IPS-18c (cell line): ENCODE measurements at regions not wholly inside any gene's neighbourhood (a gene's known extent, or its start where the extent isn't known, plus 50 kb on each side); places are given as distances from the start of the nearest gene placed in this dataset.

ENCODE experiments used
- H3K4me3 ChIP-seq: 2 replicates; pipeline ENCODE4 v1.7.0; 2013; ENCODE audit warnings: low read depth, mild to moderate bottlenecking, low read length, moderate library complexity; ENCODE audit not compliant: insufficient read depth
- H3K9me3 ChIP-seq: one replicate; pipeline ENCODE4 v1.6.1; 2013; ENCODE audit warnings: mild to moderate bottlenecking, low read length, moderate library complexity; ENCODE audit not compliant: control insufficient read depth, insufficient read depth

DNA sequence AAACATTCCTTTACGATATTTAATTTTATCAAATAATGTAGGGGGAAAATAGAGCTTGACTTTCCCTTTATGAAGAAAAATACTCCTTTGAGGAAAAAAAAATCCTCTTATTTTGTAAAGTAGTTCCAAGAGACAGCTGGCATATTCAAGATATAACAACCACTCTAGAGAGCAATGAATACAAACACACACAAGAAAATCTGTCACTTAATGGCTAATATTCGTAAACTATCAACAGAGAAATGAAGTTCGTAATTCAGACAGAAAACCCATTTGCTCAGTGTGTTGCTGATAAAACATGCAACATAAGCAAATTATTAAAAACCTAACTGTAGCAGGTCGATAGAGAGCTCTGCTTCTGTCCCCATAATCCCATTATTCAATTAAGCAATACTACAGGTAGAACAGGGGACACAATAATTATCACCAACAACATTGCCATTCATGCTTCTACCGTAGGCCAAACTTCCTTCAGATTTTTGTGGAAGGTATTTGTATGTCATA is 714.4 kb upstream of the MARCKS start:
- Histone ChIP-seq H3K4me3 (no peak overlapping the region), H3K9me3 (no peaks in the 10 kb centered on the region)

- H3K9me3 ChIP-seq = no peaks in the 10 kb centered on the region
- no peak overlapping the region for H3K4me3 ChIP-seq
These were observed 713.9 kb upstream of the MARCKS start for GRCh38 chr6:113143206-113143605.

GRCh38 chr6:113144117-113144516 is 713.0 kb upstream of the MARCKS start:
- no peaks in the 10 kb centered on the region for H3K9me3 ChIP-seq
- H3K4me3 ChIP-seq = no peak overlapping the region

DNA sequence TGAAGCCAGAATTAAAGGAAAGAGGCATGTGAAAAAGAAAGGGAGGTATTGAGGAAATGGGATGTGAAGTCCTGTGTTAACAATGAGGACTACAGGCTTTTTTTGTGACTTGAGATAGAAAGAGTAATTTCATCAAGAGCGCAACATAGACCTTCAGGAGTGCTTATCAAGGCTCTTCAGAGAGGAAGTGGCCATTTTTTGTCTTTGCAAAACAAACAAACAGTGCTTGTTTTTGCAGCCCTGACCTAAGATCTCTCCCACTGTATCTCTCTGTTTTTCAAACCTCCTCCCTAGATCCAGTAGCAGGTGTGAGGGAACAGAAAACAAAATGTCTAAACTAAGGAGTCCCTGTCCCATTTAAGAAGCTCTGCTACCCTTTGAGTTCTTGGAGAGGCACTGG is 710.3 kb upstream of the MARCKS start:
- H3K4me3 ChIP-seq = no peak overlapping the region
- H3K9me3 ChIP-seq = no peaks in the 10 kb centered on the region

DNA sequence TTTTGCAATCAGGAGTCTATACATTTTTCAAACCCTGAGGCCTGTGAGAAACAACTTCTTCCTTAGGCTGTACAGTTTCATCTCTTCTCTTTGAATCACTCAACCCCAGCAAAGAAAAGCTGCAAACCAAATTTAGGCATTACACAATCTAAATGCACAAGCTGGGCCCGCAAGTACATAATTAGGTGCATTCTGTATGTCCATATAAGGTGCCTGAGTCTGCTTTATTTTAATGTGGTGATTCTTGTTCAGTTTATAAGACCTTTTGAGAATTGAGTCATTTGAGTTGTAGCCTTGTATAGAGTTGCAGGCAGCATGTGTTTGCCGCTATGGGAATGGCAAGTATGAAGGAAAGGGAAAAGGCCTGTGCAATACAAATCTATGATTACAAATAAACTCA is 709.6 kb upstream of the MARCKS start:
- H3K9me3 ChIP-seq = no peaks in the 10 kb centered on the region
- no peak overlapping the region for H3K4me3 ChIP-seq

DNA sequence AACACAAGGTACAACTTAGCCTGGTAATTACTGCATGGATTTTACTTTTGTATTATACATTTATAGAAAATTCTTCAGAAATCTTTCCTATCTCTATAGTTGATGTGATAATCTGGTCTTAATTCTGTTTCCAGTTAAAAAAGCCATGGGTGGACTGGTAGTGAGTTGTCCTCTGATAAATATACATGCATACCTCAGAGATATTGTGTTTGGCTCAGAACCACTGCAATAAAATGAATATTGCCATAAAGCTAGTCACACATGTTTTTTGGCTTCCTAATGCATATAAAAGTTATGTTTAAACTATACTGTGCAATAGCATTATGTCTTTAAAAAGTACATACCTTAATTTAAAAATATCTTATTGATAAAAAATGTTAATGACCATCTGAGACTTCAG is 708.6 kb upstream of the MARCKS start:
- no peak overlapping the region for H3K4me3 ChIP-seq
- H3K9me3 ChIP-seq = no peaks in the 10 kb centered on the region

GRCh38 chr6:113149511-113149910 is 707.6 kb upstream of the MARCKS start:
- Histone ChIP-seq H3K4me3 (no peak overlapping the region), H3K9me3 (no peaks in the 10 kb centered on the region)

DNA sequence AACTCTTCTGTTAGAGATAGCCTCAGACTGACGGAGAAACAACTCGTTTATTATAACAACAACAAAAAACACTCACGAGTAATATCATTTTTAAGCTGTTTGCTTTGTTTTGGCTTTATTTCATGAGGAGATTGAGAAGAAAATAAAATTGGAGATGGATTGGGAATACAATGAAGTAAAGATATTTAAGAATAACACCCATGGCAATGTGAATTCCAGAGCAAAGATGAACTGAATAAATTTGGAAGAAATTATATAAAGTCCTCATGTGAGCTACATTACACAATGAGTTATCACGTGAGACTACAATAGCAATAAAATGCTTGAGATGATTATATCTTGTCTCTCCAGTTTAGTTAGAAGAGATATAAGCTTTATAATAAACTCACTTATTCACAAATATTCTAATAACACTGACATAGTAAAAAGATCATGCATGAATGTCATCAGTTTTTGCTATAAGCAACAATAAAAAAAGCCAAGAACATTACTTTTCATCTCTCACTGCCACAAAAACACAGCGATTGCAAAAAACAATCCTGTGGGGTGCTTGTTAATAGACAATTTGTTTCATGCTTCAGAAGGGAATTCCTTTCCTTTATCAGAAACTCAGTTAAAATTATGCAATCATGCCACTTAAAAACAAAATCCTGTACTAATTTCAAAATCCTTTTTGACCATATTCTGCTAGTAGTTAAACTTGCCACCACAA is 696.7 kb upstream of the MARCKS start:
- H3K9me3 ChIP-seq = no peaks in the 10 kb centered on the region
- no peak overlapping the region for H3K4me3 ChIP-seq

GRCh38 chr6:113161018-113161315 is 696.2 kb upstream of the MARCKS start:
- Histone ChIP-seq H3K4me3 (no peak overlapping the region), H3K9me3 (no peaks in the 10 kb centered on the region)

- no peak overlapping the region for H3K4me3 ChIP-seq
- no peaks in the 10 kb centered on the region for H3K9me3 ChIP-seq
These were observed 694.4 kb upstream of the MARCKS start for GRCh38 chr6:113162739-113163138.

DNA sequence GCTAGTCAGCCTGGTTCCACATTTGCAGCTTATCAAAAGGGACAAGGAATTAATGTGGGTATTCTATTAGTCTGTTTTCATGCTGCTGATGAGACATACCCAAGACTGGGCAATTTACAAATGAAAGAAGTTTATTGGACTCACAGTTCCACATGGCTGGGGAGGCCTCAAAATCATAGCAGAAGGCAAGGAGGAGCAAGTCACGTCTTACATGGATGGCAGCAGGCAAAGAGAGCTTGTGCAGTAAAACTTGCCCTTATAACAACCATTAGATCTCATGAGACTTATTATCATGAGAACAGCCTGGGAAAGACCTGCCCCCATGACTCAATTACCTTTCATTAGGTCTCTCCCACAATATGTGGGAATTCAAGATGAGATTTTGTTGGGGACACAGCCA is 689.1 kb upstream of the MARCKS start:
- Histone ChIP-seq H3K4me3 (no peak overlapping the region), H3K9me3 (no peaks in the 10 kb centered on the region)

- Histone ChIP-seq H3K4me3 (no peak overlapping the region), H3K9me3 (no peaks in the 10 kb centered on the region)
These were observed 687.7 kb upstream of the MARCKS start for GRCh38 chr6:113169484-113169883.

DNA sequence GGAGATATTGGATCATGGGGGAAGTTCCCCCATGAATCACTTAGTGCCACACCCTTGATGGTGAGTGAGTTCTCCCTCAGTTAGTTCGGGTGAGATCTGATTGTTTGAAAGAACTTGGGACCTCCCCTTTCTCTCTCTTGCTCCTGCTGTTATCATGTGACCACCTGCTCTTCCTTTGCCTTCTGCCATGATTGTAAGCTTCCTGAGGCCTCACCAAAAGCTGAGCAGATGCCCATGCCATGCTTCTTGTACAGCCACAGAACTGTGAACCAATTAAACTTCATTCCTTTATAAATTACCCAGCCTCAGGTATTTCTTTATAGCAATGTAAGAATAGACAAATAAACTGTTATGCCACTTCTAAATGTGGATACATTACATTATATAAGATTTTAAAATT is 686.7 kb upstream of the MARCKS start:
- Histone ChIP-seq H3K4me3 (no peak overlapping the region), H3K9me3 (no peaks in the 10 kb centered on the region)

GRCh38 chr6:113171882-113172281 is 685.3 kb upstream of the MARCKS start:
- no peak overlapping the region for H3K4me3 ChIP-seq

GRCh38 chr6:113172531-113172966 is 684.6 kb upstream of the MARCKS start:
- Histone ChIP-seq H3K4me3 (no peak overlapping the region), H3K9me3 (no peaks in the 10 kb centered on the region)

More at GRCh38 chr6:113171882-113172281, 685.3 kb upstream of the MARCKS start:
- no peaks in the 10 kb centered on the region for H3K9me3 ChIP-seq

DNA sequence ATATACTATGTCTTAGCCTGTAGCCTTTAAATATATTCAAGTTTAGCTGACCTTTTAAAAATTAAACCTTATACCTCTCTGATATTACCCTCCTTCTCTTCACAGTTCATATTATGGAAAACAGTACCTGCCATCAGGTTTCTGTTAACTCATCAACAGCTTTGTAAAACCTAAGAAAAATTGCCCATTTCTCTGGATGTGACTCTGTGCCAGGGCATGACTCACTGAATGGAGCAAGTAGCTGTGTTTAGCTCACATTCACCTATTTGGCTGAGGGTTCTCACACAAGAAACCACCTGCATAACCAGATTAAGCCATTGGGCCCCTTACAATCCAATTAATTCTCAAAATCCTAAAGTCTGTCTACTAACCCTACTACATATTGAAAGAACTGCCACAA is 678.8 kb upstream of the MARCKS start:
- Histone ChIP-seq H3K4me3 (no peak overlapping the region), H3K9me3 (no peaks in the 10 kb centered on the region)

GRCh38 chr6:113181164-113181563 is 676.0 kb upstream of the MARCKS start:
- Histone ChIP-seq H3K9me3 (no peaks in the 10 kb centered on the region), H3K4me3 (no peak overlapping the region)

- H3K9me3 ChIP-seq = no peaks in the 10 kb centered on the region
- no peak overlapping the region for H3K4me3 ChIP-seq
These were observed 674.6 kb upstream of the MARCKS start for GRCh38 chr6:113182370-113183141.
